HCT116 (cell line): ENCODE measurements at regions not wholly inside any gene's neighbourhood (a gene's known extent, or its start where the extent isn't known, plus 50 kb on each side); places are given as distances from the start of the nearest gene placed in this dataset.
A peak's percentile ranks its signal among the peaks of the same experiment; 100 is the strongest.

Experiments
- ATAC-seq: fragments of 200-7000 bp; cut with Tn5 transposase; 2 replicates; pipeline ENCODE4 v1.9.1; 2020; ENCODE audit warnings: mild to moderate bottlenecking, moderate library complexity
- BruUV-seq: library from RNA; stranded (reverse); fragments of 400-500 nt; replicated peaks from 2 replicates; lab custom pipeline; 2021; lab: Mats Ljungman, UMichigan
- CTCF ChIA-PET: fragments of 300-600 bp; sonication (Branson Sonifier 250); formaldehyde crosslinking; loops from one replicate; lab custom pipeline; 2021; ENCODE audit warnings: antibody characterized with exemption; lab: Charles Lee
- POLR2A ChIA-PET: fragments of 300-600, 350-600 bp; sonication (Branson Sonifier 250); formaldehyde crosslinking; loops from one replicate; lab custom pipeline; 2021; ENCODE audit warnings: antibody characterized with exemption; lab: Charles Lee
- RAD21 ChIA-PET, 2 experiments: fragments of 300-600 bp; sonication (Branson Sonifier 250); formaldehyde crosslinking; loops; one replicate each; lab custom pipeline; 2023; ENCODE audit warnings: low total read pairs in 2 of 2; ENCODE audit not compliant: uncharacterized antibody in 2 of 2, unreplicated experiment in 2 of 2, low non-redundant PET in 1 of 2; lab: Charles Lee
- DNase-seq: peaks from one replicate; pipeline ENCODE4 v3.0.0-alpha.2; 2010; ENCODE audit warnings: low read depth, low spot score
- H2AFZ ChIP-seq: fragments of 200-600 bp; shearing (Covaris generic), sonication (generic); 2 replicates; pipeline ENCODE4 v1.6.1; 2017; ENCODE audit warnings: low read depth, mixed run types, mixed read lengths, antibody characterized with exemption, low read length; ENCODE audit not compliant: poor library complexity, severe bottlenecking
- H3K27ac ChIP-seq: 2 replicates; pipeline ENCODE4 v1.5.1; 2012; ENCODE audit warnings: low read depth, low read length
- H3K27me3 ChIP-seq: fragments of 200-600 bp; sonication (generic); 2 replicates; pipeline ENCODE4 v1.6.1; 2016; ENCODE audit warnings: mixed run types, low read length, mixed read lengths; ENCODE audit not compliant: insufficient read depth
- H3K36me3 ChIP-seq, 2 experiments: fragments of 200-500 bp in 1 of 2; fragments of 200-600 bp in 1 of 2; sonication (Bioruptor generic) in 1 of 2; sonication (generic) in 1 of 2; 2 replicates each; pipeline versions ENCODE4 v1.5.1 to v1.6.1; 2014 to 2016; ENCODE audit warnings: low read length in 2 of 2, inconsistent platforms in 1 of 2, mixed read lengths in 1 of 2, mixed run types in 1 of 2; ENCODE audit not compliant: insufficient read depth in 2 of 2, control insufficient read depth in 1 of 2
- H3K4me1 ChIP-seq, 2 experiments: fragments of 200-600 bp in 1 of 2; sonication (generic) in 1 of 2; 2 replicates each; pipeline versions ENCODE4 v1.5.1 to v1.6.1; 2012 to 2017; ENCODE audit warnings: low read length in 2 of 2, inconsistent platforms in 1 of 2, mild to moderate bottlenecking in 1 of 2, mixed read lengths in 1 of 2, mixed run types in 1 of 2, moderate library complexity in 1 of 2; ENCODE audit not compliant: insufficient read depth in 2 of 2, control insufficient read depth in 1 of 2
- H3K4me2 ChIP-seq: fragments of 200-600 bp; sonication (generic); 2 replicates; pipeline ENCODE4 v1.6.1; 2017; ENCODE audit warnings: mixed run types, low read length, mixed read lengths
- H3K4me3 ChIP-seq, 2 experiments: fragments of 200-600 bp in 1 of 2; sonication (generic) in 1 of 2; replicated peaks in 1 of 2; 2 replicates each; pipeline ENCODE4 v1.5.1; 2011 to 2016; ENCODE audit warnings: low read length in 2 of 2, control low read depth in 1 of 2, low read depth in 1 of 2, mild to moderate bottlenecking in 1 of 2, mixed read lengths in 1 of 2, mixed run types in 1 of 2
- H3K79me2 ChIP-seq: fragments of 200-600 bp; sonication (generic); 2 replicates; pipeline ENCODE4 v1.6.1; 2017; ENCODE audit warnings: mild to moderate bottlenecking, mixed run types, low read length, moderate library complexity, mixed read lengths; ENCODE audit not compliant: insufficient read depth
- H3K9ac ChIP-seq: fragments of 200-600 bp; sonication (generic); 2 replicates; pipeline ENCODE4 v1.6.1; 2016; ENCODE audit warnings: low read length, mixed read lengths
- H3K9me2 ChIP-seq: fragments of 200-600 bp; sonication (generic), shearing (Covaris generic); 2 replicates; pipeline ENCODE4 v1.6.1; 2017; ENCODE audit warnings: mixed run types, mild to moderate bottlenecking, moderate library complexity; ENCODE audit not compliant: insufficient read depth
- H3K9me3 ChIP-seq, 2 experiments: fragments of 200-500 bp in 1 of 2; fragments of 200-600 bp in 1 of 2; sonication (Bioruptor generic) in 1 of 2; sonication (generic) in 1 of 2; 2 replicates each; pipeline ENCODE4 v1.6.1; 2014 to 2017; ENCODE audit warnings: low read length in 2 of 2, mixed read lengths in 2 of 2, inconsistent platforms in 1 of 2, low read depth in 1 of 2, mild to moderate bottlenecking in 1 of 2, mixed run types in 1 of 2, moderate library complexity in 1 of 2; ENCODE audit not compliant: control insufficient read depth in 1 of 2, insufficient read depth in 1 of 2
- H4K20me1 ChIP-seq: fragments of 200-600 bp; sonication (generic), shearing (Covaris generic); 2 replicates; pipeline ENCODE4 v1.6.1; 2017; ENCODE audit warnings: mixed run types, mild to moderate bottlenecking, moderate library complexity; ENCODE audit not compliant: insufficient read depth
- EZH2phosphoT487 ChIP-seq: fragments of 200-600 bp; IDR thresholded peaks from 2 replicates; pipeline ENCODE4 v1.6.1; 2018; ENCODE audit warnings: antibody characterized with exemption, borderline replicate concordance
- POLR2A ChIP-seq: IDR thresholded peaks from 2 replicates; pipeline ENCODE4 v1.7.0; 2011; ENCODE audit warnings: borderline replicate concordance; ENCODE audit not compliant: insufficient read depth, insufficient read length; ENCODE audit errors: extremely low read depth
- POLR2AphosphoS5 ChIP-seq: IDR thresholded peaks from 2 replicates; pipeline ENCODE4 v1.6.1; 2011; ENCODE audit warnings: mild to moderate bottlenecking, low read depth, low read length, moderate library complexity
- ZNF274 ChIP-seq: fragments of 200-500 bp; sonication (Bioruptor generic); IDR thresholded peaks from 2 replicates; pipeline ENCODE4 v1.6.1; 2014; ENCODE audit warnings: mild to moderate bottlenecking, low read depth, low read length, inconsistent platforms
- intact Hi-C: fragments of 100-400 bp; cut with micrococcal nuclease; formaldehyde crosslinking; loops from 2 replicates; pipeline ENCODE4 v1.10.0; 2022

GRCh38 chr2:64227603-64228125, 83.4 kb upstream of the PELI1 start:
- DNase-seq (no peak), ATAC-seq (no peak)
- H3K27me3 ChIP-seq = no peaks in the 10 kb centered on the region
- H3K4me2 ChIP-seq = peak overlapping the region; percentile 83
- BruUV-seq = no TSS peak
- ChIA-PET POLR2A (no interaction called here), RAD21 (no interaction called here), CTCF (no interaction called here)
- no peaks in the 10 kb centered on the region for H4K20me1 ChIP-seq
- H3K9ac ChIP-seq = peak overlapping the region; percentile 17; the same call in 1 of the 2 replicates
- H3K79me2 ChIP-seq = no peaks in the 10 kb centered on the region
- H3K4me1 ChIP-seq = peaks cover 3 to 10% of the 10 kb centered on the region in 2 experiments
- peak overlapping the region; percentile 100 for H2AFZ ChIP-seq
- H3K4me3 ChIP-seq = peak overlapping the region; percentile 24 to 51
- H3K9me3 ChIP-seq = no peaks in the 10 kb centered on the region
- TF ChIP-seq EZH2phosphoT487 = no peak
- no peak for TF ChIP-seq POLR2A
- TF ChIP-seq ZNF274 = no peak
- intact Hi-C loops = no loop called here
- H3K27ac ChIP-seq = no peak overlapping the region
- H3K9me2 ChIP-seq = no peaks in the 10 kb centered on the region
- no peaks in the 10 kb centered on the region for H3K36me3 ChIP-seq

- no peak for TF ChIP-seq POLR2A
- TF ChIP-seq POLR2AphosphoS5 = 0 out of 2 replicates have a peak, but pooled peaks have one; percentile 29
- Histone ChIP-seq H3K79me2 (no peaks in the 10 kb centered on the region), H3K27ac (no peak overlapping the region), H3K9me3 (no peaks in the 10 kb centered on the region), H3K4me3 (peak overlapping the region; percentile 24 to 51), H3K9me2 (no peaks in the 10 kb centered on the region), H3K36me3 (no peaks in the 10 kb centered on the region), H2AFZ (peak overlapping the region; percentile 100), H3K4me1 (peaks cover 3 to 10% of the 10 kb centered on the region in 2 experiments), H3K9ac (peak overlapping the region; percentile 17; the same call in 1 of the 2 replicates), H3K27me3 (no peaks in the 10 kb centered on the region), H4K20me1 (no peaks in the 10 kb centered on the region), H3K4me2 (peak overlapping the region; percentile 83)
- ChIA-PET CTCF (no interaction called here), POLR2A (no interaction called here), RAD21 (no interaction called here)
- BruUV-seq = no TSS peak
- DNase-seq (peak; percentile 15), ATAC-seq (peak; percentile 95)
- intact Hi-C loops = no loop called here
Observed at GRCh38 chr2:64228126-64228678, 84.0 kb upstream of the PELI1 start.
